ENCODE measurements at regions not wholly inside any gene's neighbourhood (a gene's known extent, or its start where the extent isn't known, plus 50 kb on each side); places are given as distances from the start of the nearest gene placed in this dataset.
"Not testable (repeated sequence)": the region's sequence is repeated elsewhere in the genome, so short reads cannot be mapped to it uniquely, and the experiment has no call there.

GRCh38 chr7:55743454-55743717 is 119.2 kb downstream of the SEPTIN14 start:
- H3K4me1 Mint-ChIP-seq (ENCODE audit: low read depth); H3K4me1 ChIP-seq (ENCODE audit: insufficient read depth, low read length); DNase-seq; H3K27me3 Mint-ChIP-seq; H3K36me3 Mint-ChIP-seq (ENCODE audit: low read depth); H3K9me3 Mint-ChIP-seq; H3K27ac ChIP-seq (ENCODE audit: low read depth in 1 of 2, low read length in 2 of 2); CTCF ChIA-PET; H3K36me3 ChIP-seq (ENCODE audit: insufficient read depth, low read length); POLR2A ChIA-PET; H3K27me3 ChIP-seq (ENCODE audit: control insufficient read depth in 1 of 2, insufficient read depth in 2 of 2, low read length in 2 of 2); H3K9me3 ChIP-seq (ENCODE audit: control insufficient read depth in 1 of 2, insufficient read depth in 1 of 2, low read length in 2 of 2); ATAC-seq (ENCODE audit: poor library complexity); H3K4me3 ChIP-seq (ENCODE audit: low read length); intact Hi-C loops (cut with DNase I, micrococcal nuclease); H3K27ac Mint-ChIP-seq; H3K4me3 Mint-ChIP-seq: not testable (repeated sequence)

GRCh38 chr7:55742651-55743453 is 119.7 kb downstream of the SEPTIN14 start:
- intact Hi-C loops (cut with DNase I, micrococcal nuclease); H3K27me3 ChIP-seq (ENCODE audit: control insufficient read depth in 1 of 2, insufficient read depth in 2 of 2, low read length in 2 of 2); H3K9me3 ChIP-seq (ENCODE audit: control insufficient read depth in 1 of 2, insufficient read depth in 1 of 2, low read length in 2 of 2); H3K27ac Mint-ChIP-seq; POLR2A ChIA-PET; H3K27me3 Mint-ChIP-seq; H3K9me3 Mint-ChIP-seq; H3K4me3 ChIP-seq (ENCODE audit: low read length); H3K4me1 Mint-ChIP-seq (ENCODE audit: low read depth); H3K4me3 Mint-ChIP-seq; H3K4me1 ChIP-seq (ENCODE audit: insufficient read depth, low read length); H3K36me3 ChIP-seq (ENCODE audit: insufficient read depth, low read length); CTCF ChIA-PET; H3K27ac ChIP-seq (ENCODE audit: low read depth in 1 of 2, low read length in 2 of 2); H3K36me3 Mint-ChIP-seq (ENCODE audit: low read depth); ATAC-seq (ENCODE audit: poor library complexity): not testable (repeated sequence)
- DNase-seq: peak in 1 of 14 experiments; percentile 24

GRCh38 chr7:55741721-55742631 is 120.6 kb downstream of the SEPTIN14 start:
- DNase-seq: peak in 1 of 14 experiments; percentile 14
- H3K27me3 ChIP-seq (ENCODE audit: control insufficient read depth in 1 of 2, insufficient read depth in 2 of 2, low read length in 2 of 2); H3K27ac Mint-ChIP-seq; H3K4me3 Mint-ChIP-seq; intact Hi-C loops (cut with DNase I, micrococcal nuclease); H3K4me1 Mint-ChIP-seq (ENCODE audit: low read depth); ATAC-seq (ENCODE audit: poor library complexity); H3K27ac ChIP-seq (ENCODE audit: low read depth in 1 of 2, low read length in 2 of 2); H3K36me3 ChIP-seq (ENCODE audit: insufficient read depth, low read length); H3K9me3 Mint-ChIP-seq; H3K4me1 ChIP-seq (ENCODE audit: insufficient read depth, low read length); H3K27me3 Mint-ChIP-seq; POLR2A ChIA-PET; H3K9me3 ChIP-seq (ENCODE audit: control insufficient read depth in 1 of 2, insufficient read depth in 1 of 2, low read length in 2 of 2); H3K4me3 ChIP-seq (ENCODE audit: low read length); H3K36me3 Mint-ChIP-seq (ENCODE audit: low read depth); CTCF ChIA-PET: not testable (repeated sequence)

- H3K27ac ChIP-seq (ENCODE audit: low read depth in 1 of 2, low read length in 2 of 2); DNase-seq; H3K36me3 Mint-ChIP-seq (ENCODE audit: low read depth); H3K27ac Mint-ChIP-seq; H3K4me3 Mint-ChIP-seq; ATAC-seq (ENCODE audit: poor library complexity); H3K36me3 ChIP-seq (ENCODE audit: insufficient read depth, low read length); intact Hi-C loops (cut with DNase I, micrococcal nuclease); H3K4me1 ChIP-seq (ENCODE audit: insufficient read depth, low read length); H3K9me3 Mint-ChIP-seq; CTCF ChIA-PET; H3K9me3 ChIP-seq (ENCODE audit: control insufficient read depth in 1 of 2, insufficient read depth in 1 of 2, low read length in 2 of 2); POLR2A ChIA-PET; H3K4me3 ChIP-seq (ENCODE audit: low read length); H3K27me3 Mint-ChIP-seq; H3K27me3 ChIP-seq (ENCODE audit: control insufficient read depth in 1 of 2, insufficient read depth in 2 of 2, low read length in 2 of 2); H3K4me1 Mint-ChIP-seq (ENCODE audit: low read depth): not testable (repeated sequence)
Measured at GRCh38 chr7:55740633-55741250, 121.8 kb downstream of the SEPTIN14 start.

- H3K4me3 ChIP-seq (ENCODE audit: low read length); H3K9me3 Mint-ChIP-seq; POLR2A ChIA-PET; H3K27ac Mint-ChIP-seq; H3K36me3 Mint-ChIP-seq (ENCODE audit: low read depth); H3K4me3 Mint-ChIP-seq; CTCF ChIA-PET; H3K4me1 Mint-ChIP-seq (ENCODE audit: low read depth); H3K36me3 ChIP-seq (ENCODE audit: insufficient read depth, low read length); H3K4me1 ChIP-seq (ENCODE audit: insufficient read depth, low read length); intact Hi-C loops (cut with DNase I, micrococcal nuclease); H3K27me3 ChIP-seq (ENCODE audit: control insufficient read depth in 1 of 2, insufficient read depth in 2 of 2, low read length in 2 of 2); ATAC-seq (ENCODE audit: poor library complexity); H3K27ac ChIP-seq (ENCODE audit: low read depth in 1 of 2, low read length in 2 of 2); H3K9me3 ChIP-seq (ENCODE audit: control insufficient read depth in 1 of 2, insufficient read depth in 1 of 2, low read length in 2 of 2); DNase-seq; H3K27me3 Mint-ChIP-seq: not testable (repeated sequence)
Measured at GRCh38 chr7:55740053-55740452, 122.5 kb downstream of the SEPTIN14 start.

- H3K4me1 ChIP-seq (ENCODE audit: insufficient read depth, low read length); CTCF ChIA-PET; H3K4me3 ChIP-seq (ENCODE audit: low read length); ATAC-seq (ENCODE audit: poor library complexity); H3K4me1 Mint-ChIP-seq (ENCODE audit: low read depth); H3K27ac ChIP-seq (ENCODE audit: low read depth in 1 of 2, low read length in 2 of 2); H3K36me3 Mint-ChIP-seq (ENCODE audit: low read depth); H3K27me3 ChIP-seq (ENCODE audit: control insufficient read depth in 1 of 2, insufficient read depth in 2 of 2, low read length in 2 of 2); DNase-seq; intact Hi-C loops (cut with DNase I, micrococcal nuclease); H3K36me3 ChIP-seq (ENCODE audit: insufficient read depth, low read length); H3K27me3 Mint-ChIP-seq; H3K9me3 Mint-ChIP-seq; H3K4me3 Mint-ChIP-seq; H3K9me3 ChIP-seq (ENCODE audit: control insufficient read depth in 1 of 2, insufficient read depth in 1 of 2, low read length in 2 of 2); H3K27ac Mint-ChIP-seq; POLR2A ChIA-PET: not testable (repeated sequence)
Measured at GRCh38 chr7:55736641-55737221, 125.8 kb downstream of the SEPTIN14 start.

All from CD4-positive, alpha-beta T cell (primary cell).